HepG2 (cell line): ENCODE measurements at regions not wholly inside any gene's neighbourhood (a gene's known extent, or its start where the extent isn't known, plus 50 kb on each side); places are given as distances from the start of the nearest gene placed in this dataset.

Experiments
- CHD4 ChIP-seq: fragments of 200-600 bp; sonication (generic); IDR thresholded peaks from 2 replicates; pipeline ENCODE4 v1.7.0; 2017; ENCODE audit warnings: mild to moderate bottlenecking, low read length, borderline replicate concordance
- CSRNP1 ChIP-seq: sonication (generic); formaldehyde crosslinking; IDR thresholded peaks from 2 replicates; pipeline ENCODE4 v1.8.1; 2023; ENCODE audit warnings: mild to moderate bottlenecking, missing genetic modification reagents
- FOXK1 ChIP-seq: sonication (generic); formaldehyde crosslinking; IDR thresholded peaks from 2 replicates; pipeline ENCODE4 v1.4.0; 2020; ENCODE audit warnings: low read depth, missing genetic modification reagents, borderline replicate concordance
- HNF4A ChIP-seq: sonication (generic); formaldehyde crosslinking; IDR thresholded peaks from 2 replicates; pipeline ENCODE4 v1.4.0; 2020; ENCODE audit warnings: missing genetic modification reagents
- SAFB2 ChIP-seq: sonication (generic); formaldehyde crosslinking; IDR thresholded peaks from 2 replicates; pipeline ENCODE4 v1.5.1; 2020; ENCODE audit warnings: missing genetic modification reagents, low read depth, mild to moderate bottlenecking, borderline replicate concordance
- ZFP37 ChIP-seq: sonication (generic); formaldehyde crosslinking; IDR thresholded peaks from 2 replicates; pipeline ENCODE4 v1.4.0; 2020; ENCODE audit warnings: missing genetic modification reagents, borderline replicate concordance
- ZMYM4 ChIP-seq: sonication (generic); formaldehyde crosslinking; IDR thresholded peaks from 2 replicates; pipeline ENCODE4 v1.8.1; 2023; ENCODE audit warnings: mild to moderate bottlenecking, missing genetic modification reagents
- ZNF343 ChIP-seq: sonication (generic); formaldehyde crosslinking; IDR thresholded peaks from 2 replicates; pipeline ENCODE4 v1.4.0; 2020; ENCODE audit warnings: mild to moderate bottlenecking, missing genetic modification reagents
- ZNF407 ChIP-seq: sonication (generic); formaldehyde crosslinking; IDR thresholded peaks from one replicate; pipeline ENCODE4 v1.5.1; 2020; ENCODE audit warnings: mild to moderate bottlenecking, missing genetic modification reagents; ENCODE audit errors: not compliant biosample characterization
- ZNF512B ChIP-seq: sonication (generic); formaldehyde crosslinking; IDR thresholded peaks from 2 replicates; pipeline ENCODE4 v1.5.1; 2020; ENCODE audit warnings: missing genetic modification reagents, mild to moderate bottlenecking, borderline replicate concordance
- ZNF772 ChIP-seq: sonication (generic); formaldehyde crosslinking; IDR thresholded peaks from 2 replicates; pipeline ENCODE4 v1.5.0; 2020; ENCODE audit warnings: mild to moderate bottlenecking, missing genetic modification reagents
- TF ChIP-seq, protein P1 (sequence below): sonication (generic); formaldehyde crosslinking; IDR thresholded peaks from 2 replicates; pipeline ENCODE4 v1.5.1; 2020; ENCODE audit warnings: mild to moderate bottlenecking, missing genetic modification reagents, moderate library complexity

- TF ChIP-seq ZNF407 (CRISPR knock-in tag) (no peak), CHD4 (0 out of 2 replicates have a peak, but pooled peaks have one; percentile 69), CSRNP1 (CRISPR knock-in tag) (no peak), ZNF772 (CRISPR knock-in tag) (0 out of 2 replicates have a peak, but pooled peaks have one; percentile 25), HNF4A (peak; percentile 93), ZNF343 (CRISPR knock-in tag) (no peak), SAFB2 (CRISPR knock-in tag) (no peak), ZNF512B (no peak), FOXK1 (CRISPR knock-in tag) (no peak), ZFP37 (no peak), ZMYM4 (peak; percentile 79)
- TF ChIP-seq, protein P1, sequence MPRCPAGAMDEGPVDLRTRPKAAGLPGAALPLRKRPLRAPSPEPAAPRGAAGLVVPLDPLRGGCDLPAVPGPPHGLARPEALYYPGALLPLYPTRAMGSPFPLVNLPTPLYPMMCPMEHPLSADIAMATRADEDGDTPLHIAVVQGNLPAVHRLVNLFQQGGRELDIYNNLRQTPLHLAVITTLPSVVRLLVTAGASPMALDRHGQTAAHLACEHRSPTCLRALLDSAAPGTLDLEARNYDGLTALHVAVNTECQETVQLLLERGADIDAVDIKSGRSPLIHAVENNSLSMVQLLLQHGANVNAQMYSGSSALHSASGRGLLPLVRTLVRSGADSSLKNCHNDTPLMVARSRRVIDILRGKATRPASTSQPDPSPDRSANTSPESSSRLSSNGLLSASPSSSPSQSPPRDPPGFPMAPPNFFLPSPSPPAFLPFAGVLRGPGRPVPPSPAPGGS (CRISPR knock-in tag), result no peak
Measured at GRCh38 chr10:25078658-25079431, 62.4 kb downstream of the THNSL1 start (continued).
